Tibial nerve (tissue), 4 donors: ENCODE measurements at regions not wholly inside any gene's neighbourhood (a gene's known extent, or its start where the extent isn't known, plus 50 kb on each side); places are given as distances from the start of the nearest gene placed in this dataset.

ENCODE experiments used
- DNase-seq, 2 donors: peaks; one replicate each; pipeline ENCODE4 v3.0.0-alpha.2; 2019; ENCODE audit warnings: low spot score in 2 of 2
- H3K27ac ChIP-seq, 4 donors: fragments of 200-600 bp; sonication (generic) in 3 of 4; one replicate each; pipeline ENCODE4 v1.5.1; 2017 to 2019; ENCODE audit warnings: mild to moderate bottlenecking in 1 of 4
- H3K27me3 ChIP-seq, 2 donors: fragments of 200-600 bp; sonication (generic) in 1 of 2; one replicate each; pipeline versions ENCODE4 v1.5.1 to v1.6.0; 2017 to 2019
- H3K36me3 ChIP-seq, 3 donors: fragments of 200-600 bp; sonication (generic); one replicate each; pipeline ENCODE4 v1.5.1; 2018 to 2019
- H3K4me1 ChIP-seq, 4 donors: fragments of 200-600 bp; sonication (generic) in 3 of 4; one replicate each; pipeline ENCODE4 v1.5.1; 2017 to 2019
- H3K4me3 ChIP-seq, 4 donors: fragments of 200-600 bp; sonication (generic) in 3 of 4; one replicate each; pipeline ENCODE4 v1.5.1; 2017 to 2019; ENCODE audit warnings: mild to moderate bottlenecking in 1 of 4, moderate library complexity in 1 of 4
- H3K9me3 ChIP-seq, 4 donors: fragments of 200-600 bp; sonication (generic) in 3 of 4; one replicate each; pipeline ENCODE4 v1.5.1; 2017 to 2019
- CTCF ChIP-seq, 5 experiments: fragments of 200-600 bp in 3 of 5; fragments of 450-650 bp in 2 of 5; sonication (generic) in 3 of 5; IDR thresholded peaks; one replicate each; pipeline ENCODE4 v1.5.1; 2016 to 2019; ENCODE audit warnings: antibody characterized with exemption in 5 of 5, mild to moderate bottlenecking in 3 of 5, moderate library complexity in 2 of 5
- EP300 ChIP-seq, 2 donors: sonication (generic); formaldehyde crosslinking; IDR thresholded peaks; one replicate each; pipeline ENCODE4 v1.6.1; 2017; ENCODE audit warnings: antibody characterized with exemption in 2 of 2, mild to moderate bottlenecking in 1 of 2
- POLR2A ChIP-seq, 2 donors: fragments of 450-650 bp; IDR thresholded peaks; one replicate each; pipeline ENCODE4 v1.6.1; 2017; ENCODE audit warnings: antibody characterized with exemption in 2 of 2, mild to moderate bottlenecking in 2 of 2, moderate library complexity in 2 of 2
- WGBS, 2 donors: methylation state at CpG; one replicate each; pipeline ENCODE4 v1.1.5; 2018; 5-methylcytosine and 5-hydroxymethylcytosine counted together

- Histone ChIP-seq H3K27ac (no peak overlapping the region), H3K4me1 (no peaks in the 10 kb centered on the region), H3K4me3 (no peak overlapping the region), H3K27me3 (no peaks in the 10 kb centered on the region), H3K36me3 (no peaks in the 10 kb centered on the region), H3K9me3 (no peaks in the 10 kb centered on the region)
- no peak for TF ChIP-seq POLR2A (IDR thresholded peaks at IDR 0.05)
- TF ChIP-seq EP300 (IDR thresholded peaks at IDR 0.05): no peak
- no peak for TF ChIP-seq CTCF (IDR thresholded peaks at IDR 0.05)
- no peak for DNase-seq
Observed at GRCh38 chr1:203419558-203419957, 56.0 kb upstream of the PRELP start.

DNA sequence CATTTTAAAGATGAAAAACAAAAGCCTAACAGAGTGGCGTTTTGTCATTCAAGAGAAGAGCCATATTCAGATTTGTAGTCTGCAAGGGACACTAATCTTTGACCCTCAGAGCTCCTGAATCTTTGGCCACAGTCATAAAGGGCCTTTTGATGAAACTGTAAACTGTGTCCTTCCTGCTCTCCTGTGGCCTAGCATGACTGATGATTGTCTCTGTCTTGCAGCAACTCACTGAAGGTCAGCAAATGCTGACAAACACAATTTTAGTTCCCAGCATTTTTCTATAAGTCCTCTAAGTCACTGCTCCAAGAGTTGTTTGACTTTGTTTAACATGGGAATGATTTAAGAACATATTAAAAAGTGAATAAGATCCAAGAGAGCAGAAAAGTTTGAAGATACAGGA, 55.3 kb upstream of the PRELP start:
- no peaks in the 10 kb centered on the region for H3K36me3 ChIP-seq
- H3K4me1 ChIP-seq: no peaks in the 10 kb centered on the region
- no peaks in the 10 kb centered on the region for H3K9me3 ChIP-seq
- 64 to 78% methylated on average over 1 of the region's 1 CpG for WGBS, 2 donors
- TF ChIP-seq CTCF (IDR thresholded peaks at IDR 0.05): no peak
- TF ChIP-seq POLR2A (IDR thresholded peaks at IDR 0.05): no peak
- no peak for TF ChIP-seq EP300 (IDR thresholded peaks at IDR 0.05)
- H3K27ac ChIP-seq: no peak overlapping the region
- H3K4me3 ChIP-seq: no peak overlapping the region
- DNase-seq: no peak
- H3K27me3 ChIP-seq: no peaks in the 10 kb centered on the region

DNA sequence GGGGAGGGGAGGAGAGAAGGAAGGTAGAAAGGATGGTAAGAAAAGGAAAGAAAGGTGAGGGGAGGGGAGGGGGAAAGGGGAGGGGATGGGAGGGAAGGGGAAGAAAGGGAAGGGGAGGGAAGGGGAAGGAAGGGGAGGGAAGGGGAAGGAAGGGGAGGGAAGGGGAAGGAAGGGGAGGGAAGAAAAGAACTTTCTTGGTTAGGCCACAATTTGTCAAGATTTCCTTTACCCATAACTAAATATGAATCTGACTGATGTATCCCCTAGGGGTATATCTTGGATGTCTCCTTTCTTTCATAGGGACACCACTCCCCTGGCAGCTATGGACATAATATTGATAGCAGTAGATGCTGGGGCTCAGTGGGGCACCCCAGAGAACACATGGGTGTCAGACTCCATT, 54.4 kb upstream of the PRELP start:
- H3K36me3 ChIP-seq: no peaks in the 10 kb centered on the region
- H3K4me3 ChIP-seq: no peak overlapping the region
- no peak overlapping the region for H3K27ac ChIP-seq
- DNase-seq: no peak
- TF ChIP-seq CTCF (IDR thresholded peaks at IDR 0.05) (no peak), EP300 (IDR thresholded peaks at IDR 0.05) (no peak), POLR2A (IDR thresholded peaks at IDR 0.05) (no peak)
- H3K27me3 ChIP-seq: no peaks in the 10 kb centered on the region
- no peaks in the 10 kb centered on the region for H3K9me3 ChIP-seq
- peaks cover 0 to 5% (median 0%) of the 10 kb centered on the region in 4 donors for H3K4me1 ChIP-seq

DNA sequence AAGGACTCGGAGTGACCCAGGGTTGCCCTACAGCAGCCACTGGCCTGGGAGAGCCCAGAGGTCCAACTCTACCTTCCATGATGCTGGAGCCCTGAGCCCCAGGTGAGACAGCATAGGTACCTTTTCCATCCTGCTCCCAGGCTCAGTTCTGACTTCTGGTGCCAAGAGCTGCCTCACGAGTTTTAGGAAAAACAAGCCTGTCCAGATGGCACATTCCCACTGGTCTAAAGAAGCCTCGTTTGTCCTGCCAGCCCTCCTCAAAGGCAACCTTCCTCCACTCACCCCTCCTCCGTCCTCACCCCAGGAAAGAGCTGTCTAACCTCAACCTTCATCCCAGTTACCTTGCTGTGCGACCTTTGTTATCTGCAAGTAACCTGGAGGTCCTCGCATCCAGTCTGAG, 53.5 kb upstream of the PRELP start:
- peaks cover 0 to 5% (median 0%) of the 10 kb centered on the region in 4 donors for H3K4me1 ChIP-seq
- H3K9me3 ChIP-seq: no peaks in the 10 kb centered on the region
- H3K4me3 ChIP-seq: no peak overlapping the region
- DNase-seq: no peak
- H3K27me3 ChIP-seq: no peaks in the 10 kb centered on the region
- TF ChIP-seq CTCF (IDR thresholded peaks at IDR 0.05) (no peak), POLR2A (IDR thresholded peaks at IDR 0.05) (no peak), EP300 (IDR thresholded peaks at IDR 0.05) (no peak)
- H3K27ac ChIP-seq: no peak overlapping the region
- no peaks in the 10 kb centered on the region for H3K36me3 ChIP-seq
- 89 to 92% methylated on average over 6 of the region's 6 CpGs for WGBS, 2 donors

GRCh38 chr1:203422656-203423055, 53.0 kb upstream of the PRELP start:
- H3K4me3 ChIP-seq: no peak overlapping the region
- no peak for DNase-seq
- TF ChIP-seq EP300 (IDR thresholded peaks at IDR 0.05) (no peak), CTCF (IDR thresholded peaks at IDR 0.05) (no peak), POLR2A (IDR thresholded peaks at IDR 0.05) (no peak)
- H3K27me3 ChIP-seq: no peaks in the 10 kb centered on the region
- H3K9me3 ChIP-seq: no peaks in the 10 kb centered on the region
- 79% methylated on average over 2 of the region's 2 CpGs for WGBS, 2 donors
- H3K27ac ChIP-seq: no peak overlapping the region
- no peaks in the 10 kb centered on the region for H3K36me3 ChIP-seq
- peaks cover 0 to 5% (median 0%) of the 10 kb centered on the region in 4 donors for H3K4me1 ChIP-seq
